Glutamatergic neuron (in vitro differentiated cells): ENCODE measurements at regions not wholly inside any gene's neighbourhood (a gene's known extent, or its start where the extent isn't known, plus 50 kb on each side); places are given as distances from the start of the nearest gene placed in this dataset.

ENCODE experiments used
- DNase-seq: peaks from one replicate; pipeline ENCODE4 v3.0.0; 2022
- H3K27ac Mint-ChIP-seq: one replicate; pipeline ENCODE4 v1.8.0; 2020; ENCODE audit warnings: mild to moderate bottlenecking, mixed read lengths, inconsistent platforms; ENCODE audit not compliant: unreplicated experiment
- H3K27me3 Mint-ChIP-seq: one replicate; pipeline ENCODE4 v1.8.0; 2020; ENCODE audit warnings: mild to moderate bottlenecking, moderate library complexity, mixed read lengths, inconsistent platforms; ENCODE audit not compliant: unreplicated experiment
- H3K36me3 Mint-ChIP-seq: one replicate; pipeline ENCODE4 v1.8.0; 2020; ENCODE audit warnings: mild to moderate bottlenecking, mixed read lengths, inconsistent platforms; ENCODE audit not compliant: unreplicated experiment
- H3K4me1 Mint-ChIP-seq: one replicate; pipeline ENCODE4 v1.8.0; 2020; ENCODE audit warnings: mild to moderate bottlenecking, low read depth, mixed read lengths, inconsistent platforms; ENCODE audit not compliant: unreplicated experiment
- H3K4me3 Mint-ChIP-seq: one replicate; pipeline ENCODE4 v1.8.0; 2020; ENCODE audit warnings: mild to moderate bottlenecking, mixed read lengths, inconsistent platforms; ENCODE audit not compliant: unreplicated experiment
- H3K9me3 Mint-ChIP-seq: one replicate; pipeline ENCODE4 v1.8.0; 2020; ENCODE audit warnings: mild to moderate bottlenecking, moderate library complexity, mixed read lengths, inconsistent platforms; ENCODE audit not compliant: unreplicated experiment
- CTCF ChIP-seq: fragments of 200-600 bp; sonication (generic); IDR thresholded peaks from one replicate; pipeline ENCODE4 v1.5.0; 2021; ENCODE audit not compliant: partially characterized antibody, unreplicated experiment

- Mint-ChIP-seq H3K4me1 (no peaks in the 10 kb centered on the region), H3K27me3 (peaks cover 2% of the 10 kb centered on the region), H3K9me3 (no peaks in the 10 kb centered on the region), H3K36me3 (no peaks in the 10 kb centered on the region), H3K27ac (no peak overlapping the region), H3K4me3 (no peak overlapping the region)
- TF ChIP-seq CTCF, result no peak
- DNase-seq, result no peak
Observed at GRCh38 chr18:40063488-40063887, 1891.5 kb upstream of the PIK3C3 start.

GRCh38 chr18:40061086-40061485, 1893.9 kb upstream of the PIK3C3 start:
- no peak for TF ChIP-seq CTCF
- Mint-ChIP-seq H3K27me3 (peaks cover 2% of the 10 kb centered on the region), H3K4me1 (peaks cover under 1% of the 10 kb centered on the region), H3K36me3 (no peaks in the 10 kb centered on the region), H3K4me3 (no peak overlapping the region), H3K27ac (no peak overlapping the region), H3K9me3 (no peaks in the 10 kb centered on the region)
- no peak for DNase-seq

- no peak for DNase-seq
- TF ChIP-seq CTCF, result no peak
- Mint-ChIP-seq H3K36me3 (no peaks in the 10 kb centered on the region), H3K9me3 (no peaks in the 10 kb centered on the region), H3K27ac (no peak overlapping the region), H3K4me3 (no peak overlapping the region), H3K4me1 (peaks cover 1% of the 10 kb centered on the region), H3K27me3 (peaks cover 2% of the 10 kb centered on the region)
Observed at GRCh38 chr18:40060562-40060961, 1894.5 kb upstream of the PIK3C3 start.

GRCh38 chr18:40058811-40059570, 1896.0 kb upstream of the PIK3C3 start:
- H3K36me3 Mint-ChIP-seq, result no peaks in the 10 kb centered on the region
- no peaks in the 10 kb centered on the region for H3K9me3 Mint-ChIP-seq
- TF ChIP-seq CTCF, result no peak
- no peak for DNase-seq
- H3K4me1 Mint-ChIP-seq, result peaks cover 1% of the 10 kb centered on the region
- no peak overlapping the region for H3K27ac Mint-ChIP-seq
- peaks cover 2% of the 10 kb centered on the region for H3K27me3 Mint-ChIP-seq
- no peak overlapping the region for H3K4me3 Mint-ChIP-seq

- H3K27ac Mint-ChIP-seq, result no peak overlapping the region
- no peaks in the 10 kb centered on the region for H3K9me3 Mint-ChIP-seq
- peaks cover 1% of the 10 kb centered on the region for H3K27me3 Mint-ChIP-seq
- H3K4me3 Mint-ChIP-seq, result no peak overlapping the region
- no peak for TF ChIP-seq CTCF
- H3K36me3 Mint-ChIP-seq, result no peaks in the 10 kb centered on the region
- peaks cover 1% of the 10 kb centered on the region for H3K4me1 Mint-ChIP-seq
- no peak for DNase-seq
Observed at GRCh38 chr18:40056079-40056692, 1898.8 kb upstream of the PIK3C3 start.
